ENCODE measurements at regions not wholly inside any gene's neighbourhood (a gene's known extent, or its start where the extent isn't known, plus 50 kb on each side); places are given as distances from the start of the nearest gene placed in this dataset.

GRCh38 chr12:125944446-125944845, 879.2 kb downstream of the AACS start:
- no peak for DNase-seq

- DNase-seq = no peak
These were observed 884.2 kb downstream of the AACS start for GRCh38 chr12:125949471-125949870.

- DNase-seq = no peak
These were observed 889.1 kb downstream of the AACS start for GRCh38 chr12:125954362-125954761.

- no peak for DNase-seq
These were observed 891.0 kb downstream of the AACS start for GRCh38 chr12:125956186-125956585.

- no peak for DNase-seq
These were observed 901.4 kb downstream of the AACS start for GRCh38 chr12:125966641-125967040.

- no peak for DNase-seq
These were observed 903.2 kb downstream of the AACS start for GRCh38 chr12:125968413-125968812.

- no peak for DNase-seq
These were observed 906.7 kb downstream of the AACS start for GRCh38 chr12:125971981-125972380.

GRCh38 chr12:125978286-125978685, 913.1 kb downstream of the AACS start:
- no peak for DNase-seq

GRCh38 chr12:125981610-125982253, 916.5 kb downstream of the AACS start:
- DNase-seq = no peak

GRCh38 chr12:125983094-125983783, 918.0 kb downstream of the AACS start:
- DNase-seq = no peak

- DNase-seq = no peak
These were observed 918.7 kb downstream of the AACS start for GRCh38 chr12:125983784-125984500.

GRCh38 chr12:125988545-125988944, 923.3 kb downstream of the AACS start:
- DNase-seq = no peak

- no peak for DNase-seq
These were observed 924.5 kb downstream of the AACS start for GRCh38 chr12:125989696-125990095.

GRCh38 chr12:125996443-125996842, 931.2 kb downstream of the AACS start:
- no peak for DNase-seq

- no peak for DNase-seq
These were observed 934.4 kb downstream of the AACS start for GRCh38 chr12:125999628-126000027.

GRCh38 chr12:126019385-126019784, 954.1 kb downstream of the AACS start:
- DNase-seq = no peak

- no peak for DNase-seq
These were observed 956.4 kb downstream of the AACS start for GRCh38 chr12:126021675-126022074.

GRCh38 chr12:126027825-126028224, 962.6 kb downstream of the AACS start:
- no peak for DNase-seq

GRCh38 chr12:126030573-126030972, 965.3 kb downstream of the AACS start:
- DNase-seq = no peak

GRCh38 chr12:126033751-126034150, 968.5 kb downstream of the AACS start:
- no peak for DNase-seq

- no peak for DNase-seq
These were observed 971.1 kb downstream of the AACS start for GRCh38 chr12:126036348-126036747.

- no peak for DNase-seq
These were observed 973.2 kb downstream of the AACS start for GRCh38 chr12:126038434-126038833.

- no peak for DNase-seq
These were observed 975.1 kb downstream of the AACS start for GRCh38 chr12:126040307-126040706.

GRCh38 chr12:126042286-126042685, 977.1 kb downstream of the AACS start:
- DNase-seq = no peak
